ENCODE measurements at regions not wholly inside any gene's neighbourhood (a gene's known extent, or its start where the extent isn't known, plus 50 kb on each side); places are given as distances from the start of the nearest gene placed in this dataset.

GRCh38 chr4:163654621-163655020, 160.1 kb downstream of the TMA16 start:
- Histone ChIP-seq H3K9ac (ENCODE audit: low read depth, low read length) (no peak overlapping the region), H3K36me3 (ENCODE audit: insufficient read depth, low read length) (no peaks in the 10 kb centered on the region)

GRCh38 chr4:163660636-163661035, 166.1 kb downstream of the TMA16 start:
- Histone ChIP-seq H3K9me3 (ENCODE audit: control insufficient read depth, insufficient read depth, low read length) (no peaks in the 10 kb centered on the region), H3K9ac (ENCODE audit: low read depth, low read length) (no peak overlapping the region), H3K4me1 (ENCODE audit: insufficient read depth, low read length) (no peaks in the 10 kb centered on the region)

More at GRCh38 chr4:163654621-163655020, 160.1 kb downstream of the TMA16 start:
- Histone ChIP-seq H3K9me3 (ENCODE audit: control insufficient read depth, insufficient read depth, low read length) (no peaks in the 10 kb centered on the region), H3K4me1 (ENCODE audit: insufficient read depth, low read length) (no peaks in the 10 kb centered on the region)

GRCh38 chr4:163662768-163663167, 168.3 kb downstream of the TMA16 start:
- Histone ChIP-seq H3K36me3 (ENCODE audit: insufficient read depth, low read length) (no peaks in the 10 kb centered on the region), H3K9ac (ENCODE audit: low read depth, low read length) (no peak overlapping the region), H3K4me1 (ENCODE audit: insufficient read depth, low read length) (no peaks in the 10 kb centered on the region), H3K9me3 (ENCODE audit: control insufficient read depth, insufficient read depth, low read length) (no peaks in the 10 kb centered on the region)

More at GRCh38 chr4:163660636-163661035, 166.1 kb downstream of the TMA16 start:
- H3K36me3 ChIP-seq (ENCODE audit: insufficient read depth, low read length): no peaks in the 10 kb centered on the region

GRCh38 chr4:163663454-163664225, 169.2 kb downstream of the TMA16 start:
- Histone ChIP-seq H3K9ac (ENCODE audit: low read depth, low read length) (no peak overlapping the region), H3K4me1 (ENCODE audit: insufficient read depth, low read length) (no peaks in the 10 kb centered on the region), H3K36me3 (ENCODE audit: insufficient read depth, low read length) (no peaks in the 10 kb centered on the region)

GRCh38 chr4:163665101-163665500, 170.6 kb downstream of the TMA16 start:
- H3K4me1 ChIP-seq (ENCODE audit: insufficient read depth, low read length): no peaks in the 10 kb centered on the region
- no peaks in the 10 kb centered on the region for H3K9me3 ChIP-seq (ENCODE audit: control insufficient read depth, insufficient read depth, low read length)
- H3K36me3 ChIP-seq (ENCODE audit: insufficient read depth, low read length): no peaks in the 10 kb centered on the region
- no peak overlapping the region for H3K9ac ChIP-seq (ENCODE audit: low read depth, low read length)

More at GRCh38 chr4:163663454-163664225, 169.2 kb downstream of the TMA16 start:
- H3K9me3 ChIP-seq (ENCODE audit: control insufficient read depth, insufficient read depth, low read length): no peaks in the 10 kb centered on the region

GRCh38 chr4:163665521-163666331, 171.2 kb downstream of the TMA16 start:
- H3K9me3 ChIP-seq (ENCODE audit: control insufficient read depth, insufficient read depth, low read length): no peaks in the 10 kb centered on the region
- H3K36me3 ChIP-seq (ENCODE audit: insufficient read depth, low read length): no peaks in the 10 kb centered on the region
- H3K4me1 ChIP-seq (ENCODE audit: insufficient read depth, low read length): no peaks in the 10 kb centered on the region
- no peak overlapping the region for H3K9ac ChIP-seq (ENCODE audit: low read depth, low read length)

GRCh38 chr4:163666332-163666873, 171.9 kb downstream of the TMA16 start:
- H3K9me3 ChIP-seq (ENCODE audit: control insufficient read depth, insufficient read depth, low read length): no peaks in the 10 kb centered on the region
- no peak overlapping the region for H3K9ac ChIP-seq (ENCODE audit: low read depth, low read length)
- H3K4me1 ChIP-seq (ENCODE audit: insufficient read depth, low read length): no peaks in the 10 kb centered on the region
- no peaks in the 10 kb centered on the region for H3K36me3 ChIP-seq (ENCODE audit: insufficient read depth, low read length)

- no peaks in the 10 kb centered on the region for H3K4me1 ChIP-seq (ENCODE audit: insufficient read depth, low read length)
- H3K9me3 ChIP-seq (ENCODE audit: control insufficient read depth, insufficient read depth, low read length): no peaks in the 10 kb centered on the region
- no peak overlapping the region for H3K9ac ChIP-seq (ENCODE audit: low read depth, low read length)
- H3K36me3 ChIP-seq (ENCODE audit: insufficient read depth, low read length): no peaks in the 10 kb centered on the region
These were observed 178.3 kb downstream of the TMA16 start for GRCh38 chr4:163672751-163673150.

- Histone ChIP-seq H3K36me3 (ENCODE audit: insufficient read depth, low read length) (no peaks in the 10 kb centered on the region), H3K9me3 (ENCODE audit: control insufficient read depth, insufficient read depth, low read length) (no peaks in the 10 kb centered on the region), H3K4me1 (ENCODE audit: insufficient read depth, low read length) (no peaks in the 10 kb centered on the region), H3K9ac (ENCODE audit: low read depth, low read length) (no peak overlapping the region)
These were observed 179.6 kb downstream of the TMA16 start for GRCh38 chr4:163673848-163674697.

- Histone ChIP-seq H3K36me3 (ENCODE audit: insufficient read depth, low read length) (no peaks in the 10 kb centered on the region), H3K9ac (ENCODE audit: low read depth, low read length) (no peak overlapping the region), H3K9me3 (ENCODE audit: control insufficient read depth, insufficient read depth, low read length) (no peaks in the 10 kb centered on the region), H3K4me1 (ENCODE audit: insufficient read depth, low read length) (no peaks in the 10 kb centered on the region)
These were observed 184.7 kb downstream of the TMA16 start for GRCh38 chr4:163679189-163679588.

- H3K9ac ChIP-seq (ENCODE audit: low read depth, low read length): no peak overlapping the region
- H3K9me3 ChIP-seq (ENCODE audit: control insufficient read depth, insufficient read depth, low read length): no peaks in the 10 kb centered on the region
- H3K36me3 ChIP-seq (ENCODE audit: insufficient read depth, low read length): no peaks in the 10 kb centered on the region
- H3K4me1 ChIP-seq (ENCODE audit: insufficient read depth, low read length): no peaks in the 10 kb centered on the region
These were observed 186.1 kb downstream of the TMA16 start for GRCh38 chr4:163680386-163681098.

GRCh38 chr4:163681208-163681821, 186.8 kb downstream of the TMA16 start:
- H3K36me3 ChIP-seq (ENCODE audit: insufficient read depth, low read length): no peaks in the 10 kb centered on the region
- H3K9me3 ChIP-seq (ENCODE audit: control insufficient read depth, insufficient read depth, low read length): no peaks in the 10 kb centered on the region
- no peaks in the 10 kb centered on the region for H3K4me1 ChIP-seq (ENCODE audit: insufficient read depth, low read length)
- no peak overlapping the region for H3K9ac ChIP-seq (ENCODE audit: low read depth, low read length)

GRCh38 chr4:163688856-163689255, 194.4 kb downstream of the TMA16 start:
- no peaks in the 10 kb centered on the region for H3K9me3 ChIP-seq (ENCODE audit: control insufficient read depth, insufficient read depth, low read length)
- no peaks in the 10 kb centered on the region for H3K36me3 ChIP-seq (ENCODE audit: insufficient read depth, low read length)
- H3K9ac ChIP-seq (ENCODE audit: low read depth, low read length): no peak overlapping the region
- no peaks in the 10 kb centered on the region for H3K4me1 ChIP-seq (ENCODE audit: insufficient read depth, low read length)

All from ES-I3 (cell line).